Left ventricle myocardium inferior (tissue), 1 donor: ENCODE measurements at regions not wholly inside any gene's neighbourhood (a gene's known extent, or its start where the extent isn't known, plus 50 kb on each side); places are given as distances from the start of the nearest gene placed in this dataset.

ENCODE experiments used
- DNase-seq: peaks from one replicate; pipeline ENCODE4 v3.0.0-alpha.2; 2020
- H3K27ac ChIP-seq: fragments of 200-600 bp; replicated peaks from 2 replicates; pipeline ENCODE4 v1.8.0; 2021
- H3K27me3 ChIP-seq: fragments of 200-600 bp; 2 replicates; pipeline ENCODE4 v1.8.0; 2021; ENCODE audit warnings: low read depth
- H3K36me3 ChIP-seq: fragments of 200-600 bp; 2 replicates; pipeline ENCODE4 v1.8.0; 2021
- H3K4me1 ChIP-seq: fragments of 200-600 bp; 2 replicates; pipeline ENCODE4 v1.8.0; 2021
- H3K4me3 ChIP-seq: fragments of 200-600 bp; 2 replicates; pipeline ENCODE4 v1.8.0; 2021; ENCODE audit warnings: mild to moderate bottlenecking, moderate library complexity
- H3K9me3 ChIP-seq: fragments of 200-600 bp; replicated peaks from 2 replicates; pipeline ENCODE4 v1.8.0; 2021
- CTCF ChIP-seq: fragments of 200-600 bp; IDR thresholded peaks from 2 replicates; pipeline ENCODE4 v1.8.0; 2021; ENCODE audit warnings: antibody characterized with exemption, mild to moderate bottlenecking, borderline replicate concordance
- intact Hi-C: fragments of 100-400 bp; cut with micrococcal nuclease; formaldehyde crosslinking; loops from one replicate; pipeline ENCODE4 v1.11.0; 2022
- donor health status: DM: no; HTN: yes; CAD: no; lungs with severe emphysema.

DNA sequence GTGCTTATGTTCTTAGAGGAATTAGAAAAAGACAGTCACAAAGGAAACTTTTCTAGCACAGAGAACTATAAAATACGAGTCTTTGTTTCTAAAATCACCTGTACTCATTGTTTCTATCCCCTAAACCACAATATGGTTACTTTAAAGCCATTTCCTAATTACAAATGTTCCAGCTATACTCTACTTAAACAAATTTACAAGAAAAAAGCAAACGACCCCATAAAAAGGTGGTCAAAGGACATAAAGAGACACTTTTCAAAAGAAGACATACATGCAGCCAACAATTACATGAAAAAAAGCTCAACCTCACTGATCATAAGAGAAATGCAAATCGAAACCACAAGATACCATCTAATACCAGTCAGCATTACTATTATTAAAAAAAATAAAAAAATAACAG is 447.3 kb downstream of the RAB28 start:
- no peak for TF ChIP-seq CTCF
- H3K36me3 ChIP-seq: no peaks in the 10 kb centered on the region
- H3K27me3 ChIP-seq: no peaks in the 10 kb centered on the region
- H3K4me1 ChIP-seq: no peaks in the 10 kb centered on the region
- intact Hi-C loops: no loop called here
- H3K27ac ChIP-seq: no peak overlapping the region
- H3K9me3 ChIP-seq: no peaks in the 10 kb centered on the region
- no peak overlapping the region for H3K4me3 ChIP-seq
- no peak for DNase-seq

DNA sequence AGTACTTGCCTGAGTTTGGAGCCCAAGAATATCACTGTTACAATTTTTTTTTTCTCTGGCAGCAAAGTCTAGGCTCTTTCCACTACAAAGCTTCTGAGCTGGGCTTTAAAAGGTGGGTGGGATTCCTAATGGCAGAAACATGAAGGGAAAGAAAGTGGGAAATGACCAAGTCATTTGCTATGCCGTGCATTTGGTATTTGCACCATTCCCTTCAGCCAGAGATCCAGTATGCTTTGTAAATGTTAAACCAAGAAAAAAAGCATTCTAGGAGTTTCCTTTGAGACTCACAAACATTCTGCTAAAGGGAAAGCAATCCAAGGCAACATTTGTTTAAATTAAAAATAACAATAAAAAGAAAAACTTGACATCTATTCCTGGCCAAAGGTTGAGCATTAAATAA is 451.2 kb downstream of the RAB28 start:
- intact Hi-C loops: no loop called here
- Histone ChIP-seq H3K27ac (no peak overlapping the region), H3K9me3 (no peaks in the 10 kb centered on the region), H3K36me3 (no peaks in the 10 kb centered on the region), H3K27me3 (no peaks in the 10 kb centered on the region), H3K4me3 (no peak overlapping the region), H3K4me1 (no peaks in the 10 kb centered on the region)
- TF ChIP-seq CTCF: no peak
- no peak for DNase-seq

DNA sequence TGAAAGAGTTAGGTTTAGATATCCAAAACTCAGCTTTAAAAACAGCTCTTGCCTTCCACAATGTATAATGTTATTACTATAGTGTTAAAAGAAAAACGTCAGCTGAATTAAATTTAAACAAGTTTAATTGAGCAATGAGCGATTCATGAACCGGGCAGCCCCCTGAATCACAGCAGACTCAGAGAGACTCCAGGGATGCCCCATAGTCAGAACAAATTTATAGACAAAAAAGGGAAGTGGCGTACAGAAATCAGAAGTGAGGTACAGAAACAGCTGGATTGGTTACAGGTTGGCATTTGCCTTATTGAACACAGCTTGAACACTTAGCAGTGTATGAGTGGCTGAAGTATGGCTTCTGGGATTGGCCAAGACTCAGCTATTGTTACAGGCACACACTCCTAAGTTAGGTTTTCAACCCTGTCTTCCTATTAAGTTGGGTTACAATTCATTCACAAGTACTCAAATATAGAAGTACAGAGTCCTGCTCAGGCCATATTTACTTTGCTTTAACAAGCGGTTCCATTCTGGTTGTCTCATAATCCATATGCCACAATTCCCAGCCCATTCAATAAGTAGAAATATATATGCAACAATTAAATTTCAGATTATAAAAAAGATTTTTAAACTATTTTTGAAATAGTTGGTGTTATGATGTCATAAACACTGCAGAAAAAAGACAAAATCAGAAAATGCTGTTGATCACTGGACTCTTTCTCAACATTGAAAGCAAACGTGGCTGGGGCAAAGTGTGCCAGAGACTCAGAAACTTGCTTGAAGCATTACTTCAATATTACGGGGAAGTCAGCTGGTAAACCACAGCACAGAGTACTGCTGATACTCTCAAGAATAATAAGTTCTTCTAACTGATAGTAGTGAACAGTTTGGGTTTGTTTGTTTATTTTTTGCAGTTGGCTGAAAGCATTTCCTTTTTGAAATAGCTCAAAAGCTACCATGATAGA is 459.7 kb downstream of the RAB28 start:
- intact Hi-C loops: no loop called here
- no peaks in the 10 kb centered on the region for H3K36me3 ChIP-seq
- TF ChIP-seq CTCF: no peak
- H3K9me3 ChIP-seq: peaks cover 12% of the 10 kb centered on the region
- H3K4me3 ChIP-seq: no peak overlapping the region
- no peak for DNase-seq
- H3K27ac ChIP-seq: no peak overlapping the region
- no peaks in the 10 kb centered on the region for H3K4me1 ChIP-seq
- H3K27me3 ChIP-seq: no peaks in the 10 kb centered on the region

DNA sequence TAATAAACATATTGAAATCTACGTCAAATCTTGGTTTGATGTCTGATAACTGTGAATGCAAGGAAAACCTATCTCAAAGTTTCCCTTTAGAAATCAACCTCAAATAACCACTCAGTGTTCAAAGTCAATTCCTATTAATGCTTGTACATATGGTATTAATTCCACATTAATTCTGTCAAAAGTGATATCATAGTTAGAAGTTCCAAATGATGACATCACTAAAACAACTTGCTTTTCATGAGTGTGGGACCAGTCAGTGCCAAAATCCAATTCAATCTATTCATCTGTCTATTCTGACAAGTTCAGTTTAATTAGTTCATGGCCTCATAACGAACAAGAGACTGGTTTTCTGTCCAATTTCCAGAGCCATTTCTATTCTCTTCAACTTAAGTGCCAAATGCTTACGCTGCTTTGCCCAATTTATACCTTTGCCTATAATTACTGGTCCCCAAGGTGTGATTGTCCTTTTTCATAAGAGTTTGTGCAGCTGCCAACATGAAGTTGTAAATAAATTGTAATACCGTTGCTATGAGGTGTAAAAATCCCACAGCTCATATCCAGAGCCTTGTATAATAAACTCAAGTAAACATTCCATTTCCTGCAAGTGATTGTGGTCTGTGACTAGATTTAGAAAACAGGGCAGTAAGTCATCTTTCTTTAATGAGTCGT is 476.2 kb downstream of the RAB28 start:
- no peak for TF ChIP-seq CTCF
- no peak overlapping the region for H3K27ac ChIP-seq
- intact Hi-C loops: no loop called here

DNA sequence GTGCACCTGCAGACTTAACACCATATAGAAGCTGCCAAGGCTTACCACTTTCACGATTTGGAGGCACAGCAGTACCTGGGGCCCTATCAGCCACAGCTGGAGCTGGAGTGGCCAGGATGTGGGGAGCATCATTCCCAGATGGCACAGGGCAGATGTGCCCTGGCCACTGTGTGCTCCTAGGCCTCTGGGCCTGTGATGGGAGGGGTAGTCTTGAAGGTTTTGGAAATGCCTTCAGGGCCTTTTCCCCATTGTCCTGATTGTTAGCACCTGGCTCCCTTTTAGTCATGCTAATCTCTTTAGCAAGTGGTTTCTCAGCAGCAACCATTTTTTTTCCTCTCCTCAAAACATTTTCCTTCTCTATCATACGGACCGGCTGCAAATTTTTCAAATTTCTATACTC is 490.2 kb downstream of the RAB28 start:
- Histone ChIP-seq H3K27me3 (no peaks in the 10 kb centered on the region), H3K27ac (no peak overlapping the region), H3K36me3 (no peaks in the 10 kb centered on the region), H3K9me3 (peaks cover 23% of the 10 kb centered on the region), H3K4me3 (no peak overlapping the region), H3K4me1 (no peaks in the 10 kb centered on the region)
- no peak for DNase-seq
- no peak for TF ChIP-seq CTCF
- intact Hi-C loops: no loop called here

More for the DNA sequence above, 476.2 kb downstream of the RAB28 start:
- Histone ChIP-seq H3K27me3 (no peaks in the 10 kb centered on the region), H3K9me3 (no peaks in the 10 kb centered on the region), H3K36me3 (no peaks in the 10 kb centered on the region), H3K4me1 (no peaks in the 10 kb centered on the region), H3K4me3 (no peak overlapping the region)
- no peak for DNase-seq
